Transverse colon (tissue), 4 donors: ENCODE measurements at regions not wholly inside any gene's neighbourhood (a gene's known extent, or its start where the extent isn't known, plus 50 kb on each side); places are given as distances from the start of the nearest gene placed in this dataset.

Experiments used
- DNase-seq: peaks from one replicate; pipeline ENCODE4 v3.0.0-alpha.2; 2019
- H3K27ac ChIP-seq, 4 donors: fragments of 200-600 bp; sonication (generic); 2 replicates each; pipeline ENCODE4 v1.5.1; 2016 to 2018; ENCODE audit warnings: inconsistent platforms in 4 of 4
- H3K27me3 ChIP-seq: fragments of 200-600 bp; sonication (generic); 2 replicates; pipeline ENCODE4 v1.5.1; 2017; ENCODE audit warnings: inconsistent platforms
- H3K36me3 ChIP-seq, 4 donors: fragments of 200-600 bp; sonication (generic); 2 replicates each; pipeline ENCODE4 v1.5.1; 2017 to 2019; ENCODE audit warnings: inconsistent platforms in 4 of 4
- H3K4me1 ChIP-seq, 4 donors: fragments of 200-600 bp; sonication (generic); 2 replicates each; pipeline ENCODE4 v1.5.1; 2017 to 2020; ENCODE audit warnings: inconsistent platforms in 4 of 4
- H3K4me3 ChIP-seq, 4 donors: fragments of 200-600 bp; sonication (generic); 1 replicate in 1 of 4; 2 replicates in 3 of 4; pipeline versions ENCODE4 v1.5.1 to v1.6.1; 2017 to 2019; ENCODE audit warnings: inconsistent platforms in 4 of 4
- H3K9me3 ChIP-seq, 2 donors: fragments of 200-600 bp; sonication (generic); 2 replicates each; pipeline ENCODE4 v1.5.1; 2017 to 2019; ENCODE audit warnings: inconsistent platforms in 2 of 2
- EP300 ChIP-seq: sonication (generic); formaldehyde crosslinking; IDR thresholded peaks from one replicate; pipeline ENCODE4 v1.6.1; 2017; ENCODE audit warnings: antibody characterized with exemption, low read depth
- POLR2A ChIP-seq: fragments of 450-650 bp; IDR thresholded peaks from one replicate; pipeline ENCODE4 v1.6.1; 2016; ENCODE audit warnings: antibody characterized with exemption, mild to moderate bottlenecking, moderate library complexity
- POLR2AphosphoS5 ChIP-seq, 3 donors: sonication (generic); formaldehyde crosslinking; IDR thresholded peaks; one replicate each; pipeline ENCODE4 v1.6.1; 2016; ENCODE audit warnings: antibody characterized with exemption in 3 of 3
- WGBS, 2 donors: methylation state at CpG; one replicate each; pipeline ENCODE4 v1.1.5; 2018; ENCODE audit warnings: low coverage in 1 of 2; 5-methylcytosine and 5-hydroxymethylcytosine counted together
- in situ Hi-C, 4 donors: fragments of 200-750 bp; cut with MboI; loops; one replicate each; pipeline versions ENCODE4 v1.15.0 to v1.15.1; 2017; ENCODE audit warnings: low sequenced_read_pairs in 3 of 4, low pct_ligation_motif_present in 1 of 4, low pct_unique_long_range_greater_than_20kb in 1 of 4
- intact Hi-C: fragments of 100-400 bp; cut with DNase I; formaldehyde crosslinking; loops from one replicate; pipeline ENCODE4 v1.15.1; 2023; ENCODE audit warnings: low total_unique reads
- TF ChIP-seq, protein P1 (sequence below), 5 experiments: fragments of 200-600 bp in 3 of 5; fragments of 450-650 bp in 2 of 5; sonication (generic) in 3 of 5; IDR thresholded peaks; 1 replicate in 2 of 5; 2 replicates in 3 of 5; pipeline ENCODE4 v1.5.1; 2016 to 2017; ENCODE audit warnings: antibody characterized with exemption in 5 of 5, inconsistent platforms in 3 of 5, mild to moderate bottlenecking in 2 of 5, moderate library complexity in 1 of 5

DNA sequence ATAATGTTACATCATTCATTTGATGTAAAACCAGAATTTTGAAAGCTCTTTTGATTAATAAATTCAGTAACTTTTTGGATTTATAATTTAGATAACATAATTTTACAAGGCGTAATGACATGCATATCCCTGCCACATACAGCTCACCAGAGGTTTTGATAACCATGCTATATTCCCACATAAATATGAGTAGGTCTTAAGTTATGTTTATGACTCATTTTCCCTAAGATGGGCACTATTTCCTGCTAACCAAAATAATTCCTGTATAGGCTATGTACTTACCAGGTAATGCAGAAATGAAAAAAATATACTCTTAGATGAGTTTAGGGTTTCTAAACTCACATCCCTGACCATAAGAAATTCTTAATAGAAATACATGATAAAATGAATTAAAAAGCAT, 93.9 kb upstream of the EDIL3 start:
- DNase-seq = no peak
- no peaks in the 10 kb centered on the region for H3K36me3 ChIP-seq
- 89% methylated on average over 1 of the region's 1 CpG; no CpG with 5 or more reads in 1 of the 2 donors for WGBS, 2 donors
- H3K4me1 ChIP-seq = no peaks in the 10 kb centered on the region
- intact Hi-C loops = no loop called here
- no peaks in the 10 kb centered on the region for H3K27me3 ChIP-seq
- TF ChIP-seq POLR2A (no peak), EP300 (no peak), POLR2AphosphoS5 (IDR thresholded peaks at IDR 0.05) (no peak)
- TF ChIP-seq, protein P1, sequence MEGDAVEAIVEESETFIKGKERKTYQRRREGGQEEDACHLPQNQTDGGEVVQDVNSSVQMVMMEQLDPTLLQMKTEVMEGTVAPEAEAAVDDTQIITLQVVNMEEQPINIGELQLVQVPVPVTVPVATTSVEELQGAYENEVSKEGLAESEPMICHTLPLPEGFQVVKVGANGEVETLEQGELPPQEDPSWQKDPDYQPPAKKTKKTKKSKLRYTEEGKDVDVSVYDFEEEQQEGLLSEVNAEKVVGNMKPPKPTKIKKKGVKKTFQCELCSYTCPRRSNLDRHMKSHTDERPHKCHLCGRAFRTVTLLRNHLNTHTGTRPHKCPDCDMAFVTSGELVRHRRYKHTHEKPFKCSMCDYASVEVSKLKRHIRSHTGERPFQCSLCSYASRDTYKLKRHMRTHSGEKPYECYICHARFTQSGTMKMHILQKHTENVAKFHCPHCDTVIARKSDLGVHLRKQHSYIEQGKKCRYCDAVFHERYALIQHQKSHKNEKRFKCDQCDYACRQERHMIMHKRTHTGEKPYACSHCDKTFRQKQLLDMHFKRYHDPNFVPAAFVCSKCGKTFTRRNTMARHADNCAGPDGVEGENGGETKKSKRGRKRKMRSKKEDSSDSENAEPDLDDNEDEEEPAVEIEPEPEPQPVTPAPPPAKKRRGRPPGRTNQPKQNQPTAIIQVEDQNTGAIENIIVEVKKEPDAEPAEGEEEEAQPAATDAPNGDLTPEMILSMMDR (IDR thresholded peaks at IDR 0.05) = no peak
- in situ Hi-C loops = no loop called here
- H3K4me3 ChIP-seq = no peak overlapping the region
- no peaks in the 10 kb centered on the region for H3K9me3 ChIP-seq
- no peak overlapping the region for H3K27ac ChIP-seq

DNA sequence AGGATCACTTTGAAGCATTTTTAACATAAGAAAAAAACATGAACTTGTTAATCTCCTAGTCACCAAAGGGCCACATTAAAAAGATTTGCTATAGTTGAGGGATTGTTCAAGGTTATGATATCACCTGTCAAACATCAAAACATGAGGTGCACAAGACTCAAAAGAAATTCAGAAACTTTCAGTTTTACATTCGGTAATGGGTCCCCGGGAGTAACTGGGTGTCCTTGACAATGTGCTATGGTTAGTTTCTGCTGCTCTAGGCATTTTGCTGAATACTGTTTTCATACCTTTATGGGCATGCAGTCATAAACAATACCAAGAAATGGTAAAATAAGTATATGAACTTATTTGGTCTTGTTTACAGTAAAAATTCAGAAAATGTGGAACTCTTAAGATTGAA, 92.8 kb upstream of the EDIL3 start:
- Histone ChIP-seq H3K9me3 (no peaks in the 10 kb centered on the region), H3K4me1 (no peaks in the 10 kb centered on the region), H3K36me3 (no peaks in the 10 kb centered on the region), H3K27me3 (no peaks in the 10 kb centered on the region), H3K4me3 (no peak overlapping the region), H3K27ac (no peak overlapping the region)
- TF ChIP-seq, protein P1 (IDR thresholded peaks at IDR 0.05) = no peak
- TF ChIP-seq POLR2AphosphoS5 (IDR thresholded peaks at IDR 0.05) (no peak), EP300 (no peak), POLR2A (no peak)
- no peak for DNase-seq
- in situ Hi-C loops = no loop called here
- intact Hi-C loops = no loop called here
- WGBS, 2 donors = 95 to 96% methylated on average over 2 of the region's 2 CpGs

DNA sequence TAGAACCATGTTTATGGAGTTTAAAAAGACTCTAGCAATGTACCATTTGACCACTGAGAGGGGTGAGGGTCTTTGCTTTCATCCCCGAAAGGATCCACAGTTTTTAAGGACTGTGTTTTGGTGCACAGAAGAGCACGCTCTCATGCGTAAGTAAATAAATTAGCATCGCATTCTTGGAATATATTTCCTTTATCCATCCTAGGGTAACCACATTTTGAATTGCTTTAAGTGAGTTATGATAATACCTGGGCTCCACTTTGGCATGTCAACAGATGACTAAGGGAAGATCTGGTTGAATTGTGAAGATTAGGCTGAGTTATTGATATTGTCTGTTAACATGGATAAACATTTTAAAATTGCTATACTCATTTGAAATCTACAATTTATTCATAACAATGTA, 89.4 kb upstream of the EDIL3 start:
- H3K27me3 ChIP-seq = no peaks in the 10 kb centered on the region
- H3K9me3 ChIP-seq = no peaks in the 10 kb centered on the region
- H3K4me1 ChIP-seq = no peaks in the 10 kb centered on the region
- H3K4me3 ChIP-seq = no peak overlapping the region
- in situ Hi-C loops (no loop called here), intact Hi-C loops (no loop called here)
- no peak for DNase-seq
- no peak overlapping the region for H3K27ac ChIP-seq
- TF ChIP-seq EP300 = no peak
- TF ChIP-seq POLR2A = no peak
- TF ChIP-seq, protein P1 (IDR thresholded peaks at IDR 0.05) = no peak
- no peak for TF ChIP-seq POLR2AphosphoS5 (IDR thresholded peaks at IDR 0.05)
- no peaks in the 10 kb centered on the region for H3K36me3 ChIP-seq
- WGBS, 2 donors = 94 to 100% methylated on average over 3 to 4 of the region's 4 CpGs

DNA sequence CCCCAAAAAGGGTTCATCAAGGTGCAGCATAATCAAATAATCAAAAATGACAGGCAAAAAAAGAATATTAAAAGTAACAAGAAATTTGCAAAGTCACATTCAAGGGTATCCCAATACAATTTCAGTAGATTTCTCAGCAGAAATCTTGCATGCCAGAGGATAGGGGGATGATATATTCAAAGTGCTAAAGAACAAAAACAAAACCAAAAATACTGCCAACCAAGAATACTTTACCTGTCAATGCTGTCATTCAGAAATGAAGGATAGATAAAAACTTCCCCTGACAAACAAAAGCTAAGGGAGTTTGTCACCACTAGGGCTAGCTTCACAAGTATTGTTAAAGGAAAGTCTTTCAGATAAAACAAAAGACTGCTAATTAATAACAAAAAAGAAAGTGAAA, 68.7 kb upstream of the EDIL3 start:
- DNase-seq = no peak
- peaks cover 0 to 8% of the 10 kb centered on the region in 2 donors for H3K9me3 ChIP-seq
- intact Hi-C loops = no loop called here
- no peaks in the 10 kb centered on the region for H3K27me3 ChIP-seq
- H3K4me3 ChIP-seq = no peak overlapping the region
- in situ Hi-C loops = no loop called here
- no peaks in the 10 kb centered on the region for H3K36me3 ChIP-seq
- H3K27ac ChIP-seq = no peak overlapping the region
- TF ChIP-seq POLR2A = no peak
- TF ChIP-seq POLR2AphosphoS5 (IDR thresholded peaks at IDR 0.05) = no peak
- TF ChIP-seq, protein P1 (IDR thresholded peaks at IDR 0.05) = no peak
- TF ChIP-seq EP300 = no peak
- H3K4me1 ChIP-seq = no peaks in the 10 kb centered on the region
